HEK293T (cell line): ENCODE measurements at regions not wholly inside any gene's neighbourhood (a gene's known extent, or its start where the extent isn't known, plus 50 kb on each side); places are given as distances from the start of the nearest gene placed in this dataset.

Experiments used
- CTCF ChIA-PET: fragments of 350-600 bp; formaldehyde crosslinking; extraction: SDS; loops from one replicate; lab custom pipeline; 2021; ENCODE audit warnings: antibody characterized with exemption, inconsistent platforms; lab: Yijun Ruan, JAX
- POLR2A ChIA-PET: fragments of 350-600 bp; formaldehyde crosslinking; extraction: SDS; loops from one replicate; lab custom pipeline; 2020; ENCODE audit warnings: antibody characterized with exemption, inconsistent platforms; lab: Yijun Ruan, JAX
- DNase-seq: peaks from one replicate; pipeline ENCODE4 v3.0.0; 2012; ENCODE audit warnings: mixed read lengths; ENCODE audit errors: extremely low spot score
- ARNT ChIP-seq: fragments of 450-650 bp; IDR thresholded peaks from 2 replicates; pipeline ENCODE4 v1.6.1; 2017; ENCODE audit warnings: mild to moderate bottlenecking
- BHLHE40 ChIP-seq: fragments of 450-650 bp; IDR thresholded peaks from 2 replicates; pipeline ENCODE4 v1.6.1; 2016; ENCODE audit warnings: mild to moderate bottlenecking, moderate library complexity, borderline replicate concordance
- CTBP1 ChIP-seq: fragments of 450-650 bp; IDR thresholded peaks from 2 replicates; pipeline ENCODE4 v1.6.1; 2016; ENCODE audit warnings: borderline replicate concordance
- ELF4 ChIP-seq: fragments of 450-650 bp; IDR thresholded peaks from 2 replicates; pipeline ENCODE4 v1.6.1; 2017; ENCODE audit warnings: antibody characterized with exemption
- FOXA1 ChIP-seq: fragments of 450-650 bp; IDR thresholded peaks from 2 replicates; pipeline ENCODE4 v1.6.1; 2016; ENCODE audit warnings: mild to moderate bottlenecking
- FOXK2 ChIP-seq: fragments of 450-650 bp; IDR thresholded peaks from 2 replicates; pipeline ENCODE4 v1.6.1; 2016; ENCODE audit warnings: mild to moderate bottlenecking
- FOXM1 ChIP-seq: fragments of 450-650 bp; IDR thresholded peaks from 2 replicates; pipeline ENCODE4 v1.6.1; 2017; ENCODE audit warnings: mild to moderate bottlenecking, borderline replicate concordance
- HDGF ChIP-seq: fragments of 450-650 bp; IDR thresholded peaks from 2 replicates; pipeline ENCODE4 v1.6.1; 2017; ENCODE audit warnings: antibody characterized with exemption, borderline replicate concordance
- L3MBTL2 ChIP-seq: fragments of 450-650 bp; conservative IDR thresholded peaks from 2 replicates; pipeline ENCODE4 v1.6.1; 2016; ENCODE audit warnings: mild to moderate bottlenecking
- LEF1 ChIP-seq: fragments of 450-650 bp; IDR thresholded peaks from 2 replicates; pipeline ENCODE4 v1.6.1; 2017; ENCODE audit warnings: mild to moderate bottlenecking, borderline replicate concordance
- NFRKB ChIP-seq: fragments of 450-650 bp; IDR thresholded peaks from 2 replicates; pipeline ENCODE4 v1.6.1; 2016; ENCODE audit warnings: mild to moderate bottlenecking, moderate library complexity
- SP1 ChIP-seq: fragments of 450-650 bp; IDR thresholded peaks from 2 replicates; pipeline ENCODE4 v1.6.1; 2017
- SUZ12 ChIP-seq: fragments of 450-650 bp; IDR thresholded peaks from 2 replicates; pipeline ENCODE4 v1.6.1; 2016; ENCODE audit warnings: mild to moderate bottlenecking
- TARDBP ChIP-seq: fragments of 450-650 bp; IDR thresholded peaks from 2 replicates; pipeline ENCODE4 v1.6.1; 2016
- ZNF384 ChIP-seq: fragments of 450-650 bp; IDR thresholded peaks from 2 replicates; pipeline ENCODE4 v1.6.1; 2016
- TF ChIP-seq, protein P1 (sequence below): fragments of 450-650 bp; IDR thresholded peaks from 2 replicates; pipeline ENCODE4 v1.6.1; 2016

DNA sequence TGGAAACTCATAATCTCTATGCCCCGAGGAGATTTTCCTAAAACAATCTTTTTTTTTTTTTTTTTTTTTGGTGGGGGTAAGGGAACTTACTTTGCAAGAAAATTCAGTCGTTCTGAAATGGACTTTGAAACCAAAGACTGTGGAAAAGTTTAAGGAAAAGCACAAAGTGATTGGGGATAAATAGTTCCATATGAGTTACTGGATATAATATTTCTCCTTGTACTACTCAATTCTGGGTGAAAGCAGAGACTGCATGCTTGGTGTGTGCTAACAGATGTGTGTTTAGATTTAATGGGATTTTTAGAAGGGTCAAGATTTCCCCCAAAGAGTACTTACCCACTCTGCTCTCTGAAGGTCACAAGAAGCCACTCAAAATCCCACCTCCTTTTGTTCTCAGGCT is 204.9 kb upstream of the USP24 start:
- TF ChIP-seq HDGF (no peak), LEF1 (no peak), CTBP1 (no peak), ELF4 (no peak), SP1 (no peak), NFRKB (no peak), SUZ12 (no peak), ZNF384 (no peak), BHLHE40 (no peak)
- no peak for DNase-seq
- ChIA-PET CTCF (interaction anchor here (1.1 kb wide), 1 partner anchor 44 kb away, joined by 3 read pairs; no protein-coding TSS in a partner anchor), POLR2A (no interaction called here)

DNA sequence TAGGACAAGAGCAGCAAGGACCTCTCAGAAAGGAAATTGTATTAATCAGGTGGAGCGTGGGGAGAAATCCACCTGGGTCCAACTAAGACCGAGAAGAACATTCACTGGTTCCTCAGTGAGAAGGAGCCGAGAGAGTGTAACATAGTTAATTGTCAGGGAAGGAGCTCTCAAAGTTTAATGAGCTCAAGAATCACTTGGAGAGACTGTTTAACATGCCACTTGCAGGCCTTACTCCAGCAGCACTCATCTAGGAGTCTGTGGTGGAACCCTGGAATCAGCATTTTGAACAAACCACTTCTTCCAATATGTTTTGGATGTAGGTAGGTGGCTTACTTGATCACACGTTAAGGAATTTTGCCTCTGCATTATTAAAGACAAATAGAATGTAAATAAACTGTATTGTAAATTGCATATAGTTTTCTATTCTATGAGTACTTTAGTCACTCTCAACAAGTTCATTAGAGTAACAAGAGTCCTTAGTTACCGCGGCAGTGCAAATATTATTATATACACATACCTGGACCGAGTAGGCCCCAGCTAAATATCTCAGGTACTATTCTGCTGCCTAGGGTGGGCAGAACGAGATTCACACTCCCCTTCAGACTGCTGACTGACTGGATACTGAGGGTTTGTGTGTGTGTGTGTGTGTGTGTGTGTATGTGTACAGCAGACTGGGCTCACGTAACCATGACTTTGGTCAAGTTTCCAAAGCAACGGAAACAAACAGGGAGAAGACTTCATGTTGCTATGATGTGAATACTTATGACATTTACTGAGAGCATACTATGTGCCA is 203.2 kb upstream of the USP24 start:
- no peak for DNase-seq
- TF ChIP-seq TARDBP (no peak), FOXA1 (no peak), L3MBTL2 (no peak), SP1 (no peak), FOXM1 (no peak), HDGF (no peak)
- POLR2A ChIA-PET = no interaction called here
- CTCF ChIA-PET = interaction anchor here (0.5 kb wide), 1 partner anchor 200 kb away, joined by 3 read pairs; no protein-coding TSS in a partner anchor

DNA sequence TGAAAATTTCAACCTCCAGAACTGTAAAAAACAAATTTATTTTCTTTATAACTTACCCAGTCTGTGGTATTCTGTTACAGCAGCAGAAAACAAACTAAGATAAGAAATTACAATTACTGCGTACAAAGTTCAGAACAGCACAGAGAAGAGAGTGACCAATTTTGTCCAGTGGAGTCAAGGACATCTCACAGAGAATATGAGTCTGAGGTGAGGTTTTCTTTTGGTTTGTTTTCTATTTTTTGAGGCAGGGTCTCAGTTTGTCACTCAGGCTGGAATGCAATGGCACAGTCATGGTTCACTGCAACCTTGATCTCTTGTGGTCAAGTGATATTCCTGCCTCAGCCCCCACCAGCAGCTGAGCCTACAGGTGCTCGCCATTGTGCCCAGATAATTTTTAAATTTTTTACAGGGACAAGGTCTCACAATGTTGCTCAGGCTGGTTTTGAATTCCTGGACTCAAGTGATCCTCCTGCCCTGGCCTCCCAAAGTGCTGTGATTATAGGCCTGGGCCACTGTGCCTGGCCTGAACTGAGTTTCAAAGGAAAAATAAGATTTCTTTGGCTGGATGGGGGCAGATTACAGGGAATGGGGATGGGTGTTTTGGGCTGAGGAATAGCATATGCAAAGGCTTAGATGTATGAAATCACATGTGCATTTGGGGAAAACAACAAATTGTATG is 201.1 kb upstream of the USP24 start:
- DNase-seq = no peak
- no peak for TF ChIP-seq SP1
- TF ChIP-seq BHLHE40 = no peak
- no peak for TF ChIP-seq SUZ12
- TF ChIP-seq ZNF384 = no peak
- no peak for TF ChIP-seq NFRKB
- no peak for TF ChIP-seq FOXM1
- TF ChIP-seq FOXA1 = no peak
- TF ChIP-seq CTBP1 = no peak
- TF ChIP-seq, protein P1, sequence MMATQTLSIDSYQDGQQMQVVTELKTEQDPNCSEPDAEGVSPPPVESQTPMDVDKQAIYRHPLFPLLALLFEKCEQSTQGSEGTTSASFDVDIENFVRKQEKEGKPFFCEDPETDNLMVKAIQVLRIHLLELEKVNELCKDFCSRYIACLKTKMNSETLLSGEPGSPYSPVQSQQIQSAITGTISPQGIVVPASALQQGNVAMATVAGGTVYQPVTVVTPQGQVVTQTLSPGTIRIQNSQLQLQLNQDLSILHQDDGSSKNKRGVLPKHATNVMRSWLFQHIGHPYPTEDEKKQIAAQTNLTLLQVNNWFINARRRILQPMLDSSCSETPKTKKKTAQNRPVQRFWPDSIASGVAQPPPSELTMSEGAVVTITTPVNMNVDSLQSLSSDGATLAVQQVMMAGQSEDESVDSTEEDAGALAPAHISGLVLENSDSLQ = no peak
- TF ChIP-seq TARDBP = no peak
- no peak for TF ChIP-seq LEF1
- TF ChIP-seq HDGF = no peak
- TF ChIP-seq ARNT = no peak
- TF ChIP-seq ELF4 = no peak
- TF ChIP-seq FOXK2 = no peak
- TF ChIP-seq L3MBTL2 = no peak
- ChIA-PET CTCF (no interaction called here), POLR2A (no interaction called here)

DNA sequence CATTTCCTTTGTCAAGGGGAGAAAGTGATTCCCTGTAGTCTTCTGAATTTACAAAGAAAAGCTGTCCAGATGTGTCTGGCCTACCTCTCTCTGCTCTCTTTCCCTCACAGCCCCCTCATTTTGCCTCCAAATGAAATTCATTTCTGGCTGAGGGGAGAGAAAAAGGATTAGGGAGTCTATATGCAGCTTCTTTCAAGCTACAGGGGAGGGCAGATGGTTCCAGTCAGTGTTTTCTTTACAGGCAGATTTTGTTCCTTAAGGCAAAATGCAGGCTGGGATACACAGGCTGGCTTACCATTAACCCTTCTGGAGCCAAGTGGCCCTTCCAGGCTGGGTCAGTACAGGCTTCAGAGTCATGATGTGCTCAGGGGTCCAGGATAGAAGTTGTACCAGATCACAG is 198.1 kb upstream of the USP24 start:
- POLR2A ChIA-PET = no interaction called here
- CTCF ChIA-PET = no interaction called here
- TF ChIP-seq FOXA1 = no peak
- no peak for TF ChIP-seq SUZ12
- no peak for TF ChIP-seq SP1
- TF ChIP-seq LEF1 = no peak
- no peak for TF ChIP-seq NFRKB
- TF ChIP-seq BHLHE40 = no peak
- no peak for TF ChIP-seq HDGF
- no peak for TF ChIP-seq L3MBTL2
- TF ChIP-seq, protein P1 = no peak
- no peak for TF ChIP-seq ELF4
- TF ChIP-seq CTBP1 = no peak
- TF ChIP-seq TARDBP = no peak
- no peak for TF ChIP-seq ZNF384

DNA sequence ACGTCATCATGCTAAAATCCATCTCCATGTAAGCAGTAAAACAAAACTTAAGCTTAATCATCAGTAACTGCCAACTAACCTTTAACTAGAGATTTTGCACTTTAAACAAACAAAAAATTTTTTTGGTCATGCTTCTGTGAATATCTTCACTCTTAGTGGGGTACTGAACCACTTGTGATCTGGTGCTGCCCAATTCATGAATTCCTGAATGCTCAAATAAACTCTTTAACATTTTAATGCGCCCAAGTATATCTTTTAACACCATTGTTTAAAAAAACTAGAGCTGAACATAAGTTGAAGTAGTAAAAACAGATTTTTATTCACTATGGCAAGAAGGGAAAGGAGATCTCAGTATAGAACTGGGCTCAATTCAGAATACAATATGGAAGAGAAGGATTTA is 196.9 kb upstream of the USP24 start:
- ChIA-PET CTCF (no interaction called here), POLR2A (no interaction called here)
- no peak for DNase-seq
- TF ChIP-seq BHLHE40 = no peak
- TF ChIP-seq TARDBP = no peak
- no peak for TF ChIP-seq SUZ12
- TF ChIP-seq SP1 = no peak
- no peak for TF ChIP-seq FOXK2
- no peak for TF ChIP-seq FOXA1
- TF ChIP-seq HDGF = no peak
- no peak for TF ChIP-seq ELF4
- TF ChIP-seq ARNT = no peak
- no peak for TF ChIP-seq NFRKB
- TF ChIP-seq, protein P1 = no peak
- no peak for TF ChIP-seq ZNF384
- no peak for TF ChIP-seq CTBP1
- TF ChIP-seq FOXM1 = no peak
- no peak for TF ChIP-seq LEF1

More for the DNA sequence above, 198.1 kb upstream of the USP24 start:
- no peak for DNase-seq
